ENCODE measurements at regions not wholly inside any gene's neighbourhood (a gene's known extent, or its start where the extent isn't known, plus 50 kb on each side); places are given as distances from the start of the nearest gene placed in this dataset.

DNA sequence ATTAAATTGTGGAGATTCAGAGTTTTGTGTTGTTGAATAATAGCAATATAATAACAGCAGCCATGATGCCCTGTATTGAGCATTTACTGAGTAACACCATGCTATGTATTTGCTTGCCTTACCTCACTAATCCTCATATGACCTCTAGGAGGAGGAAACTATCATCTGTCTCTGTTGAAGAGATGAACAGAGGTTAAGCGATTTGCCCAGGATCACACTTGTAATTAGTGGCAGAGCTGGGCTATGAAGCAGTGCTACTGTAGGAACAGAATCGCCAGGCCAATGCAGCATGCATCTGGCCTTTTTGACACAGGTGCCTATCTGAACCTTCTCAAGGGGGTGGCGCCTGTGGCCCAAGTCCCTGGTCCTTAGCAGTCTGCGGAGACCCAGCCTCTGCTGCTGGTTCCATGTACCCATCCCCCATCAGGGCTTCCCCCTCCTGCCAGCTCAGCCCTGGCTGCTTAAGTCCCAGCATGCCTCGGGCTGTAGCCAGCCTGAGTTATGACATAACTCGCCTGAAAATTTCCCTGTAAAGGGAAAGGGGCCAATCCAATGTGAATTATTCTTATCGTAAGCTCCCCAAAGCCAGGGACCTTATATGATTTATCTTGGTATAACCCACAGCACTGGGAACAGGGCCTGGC is 50.4 kb upstream of the HS3ST2 start:
- no peak overlapping the region for H3K4me3 ChIP-seq (ENCODE audit: low read depth, low read length)
- DNase-seq (ENCODE audit: low read depth, low spot score), result no peak
- in situ Hi-C loops (cut with HindIII; ENCODE audit: low sequenced_read_pairs), result no loop called here
- TF ChIP-seq, protein P1, sequence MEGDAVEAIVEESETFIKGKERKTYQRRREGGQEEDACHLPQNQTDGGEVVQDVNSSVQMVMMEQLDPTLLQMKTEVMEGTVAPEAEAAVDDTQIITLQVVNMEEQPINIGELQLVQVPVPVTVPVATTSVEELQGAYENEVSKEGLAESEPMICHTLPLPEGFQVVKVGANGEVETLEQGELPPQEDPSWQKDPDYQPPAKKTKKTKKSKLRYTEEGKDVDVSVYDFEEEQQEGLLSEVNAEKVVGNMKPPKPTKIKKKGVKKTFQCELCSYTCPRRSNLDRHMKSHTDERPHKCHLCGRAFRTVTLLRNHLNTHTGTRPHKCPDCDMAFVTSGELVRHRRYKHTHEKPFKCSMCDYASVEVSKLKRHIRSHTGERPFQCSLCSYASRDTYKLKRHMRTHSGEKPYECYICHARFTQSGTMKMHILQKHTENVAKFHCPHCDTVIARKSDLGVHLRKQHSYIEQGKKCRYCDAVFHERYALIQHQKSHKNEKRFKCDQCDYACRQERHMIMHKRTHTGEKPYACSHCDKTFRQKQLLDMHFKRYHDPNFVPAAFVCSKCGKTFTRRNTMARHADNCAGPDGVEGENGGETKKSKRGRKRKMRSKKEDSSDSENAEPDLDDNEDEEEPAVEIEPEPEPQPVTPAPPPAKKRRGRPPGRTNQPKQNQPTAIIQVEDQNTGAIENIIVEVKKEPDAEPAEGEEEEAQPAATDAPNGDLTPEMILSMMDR (IDR thresholded peaks at IDR 0.05; ENCODE audit: low read depth, low read length), result no peak

Measured in astrocyte of the spinal cord (primary cell).